ENCODE measurements at regions not wholly inside any gene's neighbourhood (a gene's known extent, or its start where the extent isn't known, plus 50 kb on each side); places are given as distances from the start of the nearest gene placed in this dataset.

- FAIRE-seq (no peak), DNase-seq (ENCODE audit: low read depth, low spot score) (no peak)
- ChIA-PET CTCF (no interaction called here), POLR2A (no interaction called here)
- Histone ChIP-seq H3K79me2 (ENCODE audit: control insufficient read depth, insufficient read depth, low read length) (no peaks in the 10 kb centered on the region), H3K27me3 (ENCODE audit: control insufficient read depth in 2 of 2, insufficient read depth in 2 of 2, low read length in 2 of 2) (no peaks in the 10 kb centered on the region), H3K9me1 (replicated peaks; ENCODE audit: control insufficient read depth, extremely low read depth, insufficient read depth, low read length) (no peaks in the 10 kb centered on the region), H2AFZ (ENCODE audit: low read depth, low read length) (no peak overlapping the region), H3K9ac (replicated peaks; ENCODE audit: extremely low read depth, insufficient read depth, low read length) (no peak overlapping the region), H3K9me3 (replicated peaks; ENCODE audit: control insufficient read depth, insufficient read depth, low read length) (no peaks in the 10 kb centered on the region), H3K36me3 (ENCODE audit: control insufficient read depth in 2 of 2, extremely low read depth in 1 of 2, insufficient read depth in 2 of 2, low read length in 2 of 2) (no peaks in the 10 kb centered on the region), H3K27ac (ENCODE audit: insufficient read depth, low read depth, low read length) (no peak overlapping the region), H3K4me2 (ENCODE audit: insufficient read depth, low read length) (no peak overlapping the region), H4K20me1 (replicated peaks; ENCODE audit: control insufficient read depth, extremely low read depth, insufficient read depth, low read length) (no peaks in the 10 kb centered on the region), H3K4me3 (replicated peaks in 1 of 3; ENCODE audit: insufficient read depth in 1 of 3, low read depth in 1 of 3, low read length in 3 of 3) (no peak overlapping the region), H3K4me1 (ENCODE audit: control insufficient read depth, extremely low read depth, insufficient read depth, low read length) (no peaks in the 10 kb centered on the region)
- dilution Hi-C loops (cut with MboI; ENCODE audit: extremely low pct_ligation_motif_present, low sequenced_read_pairs) (no loop called here), intact Hi-C loops (cut with micrococcal nuclease) (no loop called here)
- TF ChIP-seq JUN (IDR thresholded peaks at IDR 0.05; ENCODE audit: borderline replicate concordance, insufficient read depth, insufficient read length, low read depth): no peak
- no peak for TF ChIP-seq CTCF (IDR thresholded peaks at IDR 0.05; ENCODE audit: extremely low read depth in 1 of 2, insufficient read depth in 1 of 2, low read depth in 1 of 2, low read length in 2 of 2)
- TF ChIP-seq MYC (IDR thresholded peaks at IDR 0.05; ENCODE audit: low read depth, low read length): no peak
- no peak for TF ChIP-seq FOS (IDR thresholded peaks at IDR 0.05; ENCODE audit: borderline replicate concordance, insufficient read depth, low read length)
- no peak for TF ChIP-seq POLR2A (IDR thresholded peaks at IDR 0.05; ENCODE audit: low read depth, low read length)
- no peak for TF ChIP-seq EZH2 (IDR thresholded peaks at IDR 0.05; ENCODE audit: borderline replicate concordance, low read depth, low read length, severe bottlenecking)
- TF ChIP-seq GATA2 (IDR thresholded peaks at IDR 0.05; ENCODE audit: insufficient read depth, insufficient read length, low read depth, low read length): no peak
- TF ChIP-seq POLR2AphosphoS5 (IDR thresholded peaks at IDR 0.05; ENCODE audit: insufficient read depth, low read depth, low read length): no peak
- TF ChIP-seq MAX (IDR thresholded peaks at IDR 0.05; ENCODE audit: insufficient read depth, insufficient read length): no peak
- BruUV-seq (replicated peaks): no TSS peak
Observed at GRCh38 chr2:67342394-67342793, 54.7 kb upstream of the ETAA1 start.

Measured in endothelial cell of umbilical vein (primary cell).